CD14-positive monocyte (primary cell): ENCODE measurements at regions not wholly inside any gene's neighbourhood (a gene's known extent, or its start where the extent isn't known, plus 50 kb on each side); places are given as distances from the start of the nearest gene placed in this dataset.

Experiments used
- DNase-seq, 3 donors: peaks; one replicate each; pipeline ENCODE4 v3.0.0-alpha.2; 2011 to 2022
- H2AFZ ChIP-seq: 2 replicates; pipeline ENCODE4 v1.6.0; 2012; ENCODE audit warnings: mild to moderate bottlenecking, low read depth, low read length, inconsistent platforms; ENCODE audit not compliant: insufficient read depth, poor library complexity, severe bottlenecking
- H3K27ac ChIP-seq, 2 donors: 1 replicate in 1 of 2; 2 replicates in 1 of 2; pipeline ENCODE4 v1.5.1; 2012 to 2013; ENCODE audit warnings: low read length in 2 of 2, control low read depth in 1 of 2, inconsistent platforms in 1 of 2, low read depth in 1 of 2, mild to moderate bottlenecking in 1 of 2
- H3K27me3 ChIP-seq, 2 donors: one replicate each; pipeline versions ENCODE4 v1.6.0 to v1.6.1; 2011 to 2013; ENCODE audit warnings: low read length in 2 of 2; ENCODE audit not compliant: control insufficient read depth in 2 of 2, insufficient read depth in 2 of 2
- H3K36me3 ChIP-seq, 2 donors: replicated peaks in 1 of 2; 1 replicate in 1 of 2; 2 replicates in 1 of 2; pipeline versions ENCODE4 v1.5.1 to v1.6.1; 2012 to 2013; ENCODE audit warnings: low read length in 2 of 2, control low read depth in 1 of 2, inconsistent platforms in 1 of 2, mild to moderate bottlenecking in 1 of 2; ENCODE audit not compliant: insufficient read depth in 2 of 2, control insufficient read depth in 1 of 2
- H3K4me1 ChIP-seq, 2 donors: 1 replicate in 1 of 2; 2 replicates in 1 of 2; pipeline versions ENCODE4 v1.5.1 to v1.6.1; 2012 to 2013; ENCODE audit warnings: low read length in 2 of 2, control low read depth in 1 of 2, inconsistent platforms in 1 of 2, mild to moderate bottlenecking in 1 of 2, moderate library complexity in 1 of 2; ENCODE audit not compliant: insufficient read depth in 2 of 2, control insufficient read depth in 1 of 2
- H3K4me2 ChIP-seq: replicated peaks from 2 replicates; pipeline ENCODE3; 2012; ENCODE audit warnings: low read length, moderate library complexity, mild to moderate bottlenecking; ENCODE audit not compliant: poor library complexity, severe bottlenecking; ENCODE audit errors: extremely low read depth
- H3K4me3 ChIP-seq, 3 experiments: fragments of 200-600 bp in 1 of 3; sonication (generic) in 1 of 3; replicated peaks in 1 of 3; 1 replicate in 2 of 3; 2 replicates in 1 of 3; pipeline ENCODE4 v1.5.1; 2011 to 2013; ENCODE audit warnings: low read length in 3 of 3, mild to moderate bottlenecking in 3 of 3, control low read depth in 2 of 3, low read depth in 2 of 3, inconsistent platforms in 1 of 3, moderate library complexity in 1 of 3
- H3K79me2 ChIP-seq: 2 replicates; pipeline ENCODE4 v1.6.0; 2012; ENCODE audit warnings: mild to moderate bottlenecking, control low read depth, inconsistent platforms, low read length, moderate library complexity; ENCODE audit not compliant: insufficient read depth
- H3K9ac ChIP-seq: 2 replicates; pipeline ENCODE4 v1.6.0; 2017; ENCODE audit warnings: low read length, mild to moderate bottlenecking; ENCODE audit not compliant: insufficient read depth, poor library complexity, severe bottlenecking
- H3K9me3 ChIP-seq, 2 donors: replicated peaks in 1 of 2; 1 replicate in 1 of 2; 2 replicates in 1 of 2; pipeline versions ENCODE4 v1.5.1 to v1.6.1; 2012 to 2013; ENCODE audit warnings: low read length in 2 of 2, control low read depth in 1 of 2; ENCODE audit not compliant: control insufficient read depth in 1 of 2, insufficient read depth in 1 of 2
- H4K20me1 ChIP-seq: 2 replicates; pipeline ENCODE4 v1.6.0; 2012; ENCODE audit warnings: mild to moderate bottlenecking, low read length, control low read depth, moderate library complexity; ENCODE audit not compliant: insufficient read depth
- H3K27ac Mint-ChIP-seq, 7 donors: one replicate each; pipeline ENCODE4 v1.8.0; 2020; ENCODE audit warnings: mild to moderate bottlenecking in 7 of 7, mixed read lengths in 7 of 7, moderate library complexity in 6 of 7, inconsistent platforms in 2 of 7
- H3K27me3 Mint-ChIP-seq, 3 donors: one replicate each; pipeline ENCODE4 v1.8.0; 2021 to 2022; ENCODE audit warnings: low read depth in 3 of 3, mild to moderate bottlenecking in 3 of 3, mixed read lengths in 3 of 3, moderate library complexity in 3 of 3, inconsistent platforms in 1 of 3
- H3K36me3 Mint-ChIP-seq, 2 donors: one replicate each; pipeline ENCODE4 v1.8.0; 2020; ENCODE audit warnings: mixed read lengths in 2 of 2, inconsistent platforms in 1 of 2, mild to moderate bottlenecking in 1 of 2
- H3K4me1 Mint-ChIP-seq: one replicate; pipeline ENCODE4 v1.8.0; 2020; ENCODE audit warnings: mild to moderate bottlenecking, mixed read lengths
- H3K4me3 Mint-ChIP-seq, 2 donors: one replicate each; pipeline ENCODE4 v1.8.0; 2020; ENCODE audit warnings: mild to moderate bottlenecking in 2 of 2, mixed read lengths in 2 of 2, moderate library complexity in 1 of 2
- H3K9me3 Mint-ChIP-seq, 7 donors: one replicate each; pipeline ENCODE4 v1.8.0; 2020 to 2022; ENCODE audit warnings: mixed read lengths in 7 of 7, mild to moderate bottlenecking in 6 of 7, moderate library complexity in 6 of 7, inconsistent platforms in 2 of 7
- WGBS: methylation state at CpG from one replicate; pipeline ENCODE4 v1.1.5; 2013; ENCODE audit warnings: missing lambda C conversion rate; ENCODE audit not compliant: insufficient coverage; 5-methylcytosine and 5-hydroxymethylcytosine counted together
- intact Hi-C, 2 donors: fragments of 100-400 bp; cut with micrococcal nuclease; formaldehyde crosslinking; loops; one replicate each; pipeline versions ENCODE4 v1.15.0 to v1.15.1; 2023
- TF ChIP-seq, protein P1 (sequence below): fragments of 200-600 bp; IDR thresholded peaks from one replicate; pipeline ENCODE4 v1.8.0; 2022; ENCODE audit warnings: antibody characterized with exemption, mild to moderate bottlenecking

DNA sequence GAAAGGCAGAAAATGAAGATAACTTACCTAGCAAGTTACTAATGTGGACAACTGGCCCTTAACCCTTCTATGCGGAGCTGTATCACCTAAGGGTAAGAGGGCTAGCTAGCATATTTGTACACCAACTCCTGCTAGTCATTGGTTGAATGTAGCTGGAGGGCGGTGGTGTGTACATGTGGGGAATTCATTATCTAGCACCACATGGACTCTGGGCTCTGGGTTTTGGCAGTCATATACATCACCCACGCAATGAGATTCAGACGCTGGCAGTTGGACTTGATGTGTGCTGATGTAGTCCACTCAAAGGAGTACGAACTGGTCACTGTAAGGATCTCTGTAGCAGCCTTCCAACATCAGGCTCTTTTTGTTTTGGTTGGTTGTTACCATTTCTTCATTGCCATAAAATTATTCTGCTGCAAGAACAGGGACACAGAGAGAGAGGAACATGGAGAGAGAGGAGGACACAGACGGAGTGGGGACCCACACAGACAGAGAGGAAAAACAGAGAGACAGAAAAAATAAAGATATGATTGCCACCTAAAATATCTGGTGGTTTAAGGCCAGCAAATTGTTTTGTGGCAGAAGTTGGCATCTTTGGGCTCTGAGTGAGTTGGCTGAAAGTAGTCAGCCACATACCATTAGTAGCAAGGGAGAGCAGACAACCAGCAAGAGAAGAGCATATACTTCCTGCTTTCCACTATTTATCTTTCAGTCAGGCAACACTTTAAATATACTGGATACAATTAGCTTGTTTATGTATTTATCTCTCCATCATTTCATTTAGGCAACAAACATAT lies 76.7 kb upstream of the MTPN start:
- TF ChIP-seq, protein P1, sequence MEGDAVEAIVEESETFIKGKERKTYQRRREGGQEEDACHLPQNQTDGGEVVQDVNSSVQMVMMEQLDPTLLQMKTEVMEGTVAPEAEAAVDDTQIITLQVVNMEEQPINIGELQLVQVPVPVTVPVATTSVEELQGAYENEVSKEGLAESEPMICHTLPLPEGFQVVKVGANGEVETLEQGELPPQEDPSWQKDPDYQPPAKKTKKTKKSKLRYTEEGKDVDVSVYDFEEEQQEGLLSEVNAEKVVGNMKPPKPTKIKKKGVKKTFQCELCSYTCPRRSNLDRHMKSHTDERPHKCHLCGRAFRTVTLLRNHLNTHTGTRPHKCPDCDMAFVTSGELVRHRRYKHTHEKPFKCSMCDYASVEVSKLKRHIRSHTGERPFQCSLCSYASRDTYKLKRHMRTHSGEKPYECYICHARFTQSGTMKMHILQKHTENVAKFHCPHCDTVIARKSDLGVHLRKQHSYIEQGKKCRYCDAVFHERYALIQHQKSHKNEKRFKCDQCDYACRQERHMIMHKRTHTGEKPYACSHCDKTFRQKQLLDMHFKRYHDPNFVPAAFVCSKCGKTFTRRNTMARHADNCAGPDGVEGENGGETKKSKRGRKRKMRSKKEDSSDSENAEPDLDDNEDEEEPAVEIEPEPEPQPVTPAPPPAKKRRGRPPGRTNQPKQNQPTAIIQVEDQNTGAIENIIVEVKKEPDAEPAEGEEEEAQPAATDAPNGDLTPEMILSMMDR = no peak
- Histone ChIP-seq H3K27ac (no peak overlapping the region), H3K9me3 (no peaks in the 10 kb centered on the region), H4K20me1 (no peaks in the 10 kb centered on the region), H3K4me2 (no peak overlapping the region), H3K9ac (no peak overlapping the region), H3K79me2 (no peaks in the 10 kb centered on the region), H3K27me3 (no peaks in the 10 kb centered on the region), H3K4me3 (no peak overlapping the region), H3K4me1 (no peaks in the 10 kb centered on the region), H3K36me3 (no peaks in the 10 kb centered on the region), H2AFZ (no peak overlapping the region)
- no peak for DNase-seq
- Mint-ChIP-seq H3K4me3 (no peak overlapping the region), H3K4me1 (no peaks in the 10 kb centered on the region), H3K27ac (no peak overlapping the region), H3K36me3 (no peaks in the 10 kb centered on the region), H3K27me3 (peaks cover 0 to 4% (median 2%) of the 10 kb centered on the region in 3 donors), H3K9me3 (peaks cover 0 to 12% (median 4%) of the 10 kb centered on the region in 7 donors)
- WGBS = 100% methylated on average over 5 of the region's 6 CpGs
- intact Hi-C loops = no loop called here

GRCh38 chr7:136051203-136051928 lies 74.2 kb upstream of the MTPN start:
- TF ChIP-seq, protein P1 = no peak
- Histone ChIP-seq H3K9me3 (peaks cover 0 to 5% of the 10 kb centered on the region in 2 donors), H3K36me3 (no peaks in the 10 kb centered on the region), H4K20me1 (no peaks in the 10 kb centered on the region), H3K4me2 (no peak overlapping the region), H3K27ac (no peak overlapping the region), H3K27me3 (no peaks in the 10 kb centered on the region), H3K9ac (no peak overlapping the region), H3K4me3 (no peak overlapping the region), H3K4me1 (no peaks in the 10 kb centered on the region), H2AFZ (no peak overlapping the region), H3K79me2 (no peaks in the 10 kb centered on the region)
- Mint-ChIP-seq H3K27ac (no peak overlapping the region), H3K4me1 (no peaks in the 10 kb centered on the region), H3K27me3 (peaks cover 0 to 2% (median 1%) of the 10 kb centered on the region in 3 donors), H3K36me3 (no peaks in the 10 kb centered on the region), H3K9me3 (peaks cover 0 to 12% (median 8%) of the 10 kb centered on the region in 7 donors), H3K4me3 (no peak overlapping the region)
- no peak for DNase-seq
- WGBS = no CpG with 5 or more reads among the region's 6 CpGs
- intact Hi-C loops = no loop called here
